Suprapubic skin (tissue), 4 donors: ENCODE measurements at regions not wholly inside any gene's neighbourhood (a gene's known extent, or its start where the extent isn't known, plus 50 kb on each side); places are given as distances from the start of the nearest gene placed in this dataset.

Experiments used
- DNase-seq, 2 donors: peaks; one replicate each; pipeline ENCODE4 v3.0.0-alpha.2; 2019; ENCODE audit warnings: low spot score in 2 of 2
- H3K27ac ChIP-seq: fragments of 200-600 bp; sonication (generic); one replicate; pipeline ENCODE4 v1.5.1; 2019
- H3K27me3 ChIP-seq: fragments of 200-600 bp; sonication (generic); one replicate; pipeline ENCODE4 v1.5.1; 2019
- H3K36me3 ChIP-seq: fragments of 200-600 bp; sonication (generic); one replicate; pipeline ENCODE4 v1.5.1; 2019
- H3K4me1 ChIP-seq: fragments of 200-600 bp; sonication (generic); one replicate; pipeline ENCODE4 v1.5.1; 2019
- H3K4me3 ChIP-seq: fragments of 200-600 bp; sonication (generic); one replicate; pipeline ENCODE4 v1.5.1; 2019; ENCODE audit warnings: mild to moderate bottlenecking
- H3K9me3 ChIP-seq: fragments of 200-600 bp; sonication (generic); one replicate; pipeline ENCODE4 v1.5.1; 2019
- EP300 ChIP-seq: sonication (generic); formaldehyde crosslinking; IDR thresholded peaks from one replicate; pipeline ENCODE4 v1.6.1; 2017; ENCODE audit warnings: antibody characterized with exemption
- POLR2A ChIP-seq, 2 donors: fragments of 450-650 bp; IDR thresholded peaks; one replicate each; pipeline ENCODE4 v1.6.1; 2017; ENCODE audit warnings: antibody characterized with exemption in 2 of 2, mild to moderate bottlenecking in 2 of 2, moderate library complexity in 2 of 2
- POLR2AphosphoS5 ChIP-seq, 3 donors: sonication (generic); formaldehyde crosslinking; IDR thresholded peaks; one replicate each; pipeline ENCODE4 v1.6.1; 2017; ENCODE audit warnings: antibody characterized with exemption in 3 of 3
- WGBS: methylation state at CpG from one replicate; pipeline ENCODE4 v1.1.5; 2018; 5-methylcytosine and 5-hydroxymethylcytosine counted together
- TF ChIP-seq, protein P1 (sequence below), 2 donors: fragments of 200-600 bp in 1 of 2; fragments of 450-650 bp in 1 of 2; sonication (generic) in 1 of 2; IDR thresholded peaks; one replicate each; pipeline ENCODE4 v1.5.1; 2016 to 2019; ENCODE audit warnings: antibody characterized with exemption in 2 of 2, mild to moderate bottlenecking in 1 of 2, moderate library complexity in 1 of 2

DNA sequence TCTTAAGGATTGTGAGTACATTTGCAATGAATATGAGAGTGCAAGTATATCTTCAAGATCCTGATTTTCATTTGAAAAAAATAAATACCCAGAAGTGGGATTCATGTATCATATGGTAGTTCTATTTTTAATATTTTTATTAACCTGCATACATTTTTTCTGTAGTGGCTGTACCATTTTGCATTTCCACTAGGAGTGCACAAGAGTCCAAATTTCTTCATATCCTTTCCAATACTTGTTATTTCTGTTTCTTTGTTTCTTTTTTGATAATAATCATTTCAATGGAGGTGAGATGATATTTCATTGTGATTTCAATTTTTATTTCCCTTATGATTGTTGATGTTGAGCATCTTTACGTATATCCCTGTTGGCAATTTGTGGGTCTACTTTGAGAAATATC, 759.8 kb upstream of the CNTN5 start:
- no peak overlapping the region for H3K27ac ChIP-seq
- H3K27me3 ChIP-seq: no peaks in the 10 kb centered on the region
- 81% methylated on average over 1 of the region's 1 CpG for WGBS
- H3K4me1 ChIP-seq: no peaks in the 10 kb centered on the region
- no peaks in the 10 kb centered on the region for H3K9me3 ChIP-seq
- H3K36me3 ChIP-seq: no peaks in the 10 kb centered on the region
- H3K4me3 ChIP-seq: no peak overlapping the region
- TF ChIP-seq POLR2A (IDR thresholded peaks at IDR 0.05) (no peak), EP300 (no peak), POLR2AphosphoS5 (IDR thresholded peaks at IDR 0.05) (no peak)
- TF ChIP-seq, protein P1, sequence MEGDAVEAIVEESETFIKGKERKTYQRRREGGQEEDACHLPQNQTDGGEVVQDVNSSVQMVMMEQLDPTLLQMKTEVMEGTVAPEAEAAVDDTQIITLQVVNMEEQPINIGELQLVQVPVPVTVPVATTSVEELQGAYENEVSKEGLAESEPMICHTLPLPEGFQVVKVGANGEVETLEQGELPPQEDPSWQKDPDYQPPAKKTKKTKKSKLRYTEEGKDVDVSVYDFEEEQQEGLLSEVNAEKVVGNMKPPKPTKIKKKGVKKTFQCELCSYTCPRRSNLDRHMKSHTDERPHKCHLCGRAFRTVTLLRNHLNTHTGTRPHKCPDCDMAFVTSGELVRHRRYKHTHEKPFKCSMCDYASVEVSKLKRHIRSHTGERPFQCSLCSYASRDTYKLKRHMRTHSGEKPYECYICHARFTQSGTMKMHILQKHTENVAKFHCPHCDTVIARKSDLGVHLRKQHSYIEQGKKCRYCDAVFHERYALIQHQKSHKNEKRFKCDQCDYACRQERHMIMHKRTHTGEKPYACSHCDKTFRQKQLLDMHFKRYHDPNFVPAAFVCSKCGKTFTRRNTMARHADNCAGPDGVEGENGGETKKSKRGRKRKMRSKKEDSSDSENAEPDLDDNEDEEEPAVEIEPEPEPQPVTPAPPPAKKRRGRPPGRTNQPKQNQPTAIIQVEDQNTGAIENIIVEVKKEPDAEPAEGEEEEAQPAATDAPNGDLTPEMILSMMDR (IDR thresholded peaks at IDR 0.05): no peak
- no peak for DNase-seq

DNA sequence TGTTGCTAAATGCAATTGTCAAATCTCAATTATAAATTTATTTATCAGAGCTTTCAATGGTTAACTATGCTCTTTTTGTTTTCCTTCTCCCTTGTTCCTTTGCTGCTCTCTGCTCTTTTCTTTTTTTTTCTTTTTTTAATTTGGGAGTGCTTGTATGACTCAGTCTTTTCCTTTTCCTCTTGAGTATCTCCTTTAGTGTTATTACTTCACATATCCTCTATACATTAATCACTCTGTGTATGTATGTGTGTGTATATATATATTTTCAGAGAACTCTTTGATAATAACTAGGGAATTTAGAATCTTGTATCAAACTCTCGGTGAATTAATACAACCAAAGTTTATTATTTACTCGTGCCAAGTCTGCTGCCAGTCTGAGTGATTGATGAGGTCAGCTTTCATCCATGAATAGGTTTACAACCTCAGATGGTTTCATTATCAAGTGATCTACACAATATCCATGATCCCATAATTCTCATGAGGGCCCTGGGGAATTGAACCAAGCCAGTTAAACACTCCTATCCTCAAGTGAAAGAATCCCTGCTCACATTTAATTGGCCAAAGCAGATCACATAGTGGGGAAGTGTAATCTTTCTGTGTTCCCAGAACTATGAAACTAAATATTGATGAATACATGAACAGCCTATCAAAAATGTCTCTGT, 743.4 kb upstream of the CNTN5 start:
- Histone ChIP-seq H3K9me3 (no peaks in the 10 kb centered on the region), H3K4me1 (no peaks in the 10 kb centered on the region), H3K36me3 (no peaks in the 10 kb centered on the region), H3K4me3 (no peak overlapping the region), H3K27me3 (no peaks in the 10 kb centered on the region), H3K27ac (no peak overlapping the region)
- TF ChIP-seq, protein P1 (IDR thresholded peaks at IDR 0.05): no peak
- TF ChIP-seq EP300 (no peak), POLR2AphosphoS5 (IDR thresholded peaks at IDR 0.05) (no peak), POLR2A (IDR thresholded peaks at IDR 0.05) (no peak)
- no peak for DNase-seq
- WGBS: 42% methylated on average over 2 of the region's 2 CpGs

DNA sequence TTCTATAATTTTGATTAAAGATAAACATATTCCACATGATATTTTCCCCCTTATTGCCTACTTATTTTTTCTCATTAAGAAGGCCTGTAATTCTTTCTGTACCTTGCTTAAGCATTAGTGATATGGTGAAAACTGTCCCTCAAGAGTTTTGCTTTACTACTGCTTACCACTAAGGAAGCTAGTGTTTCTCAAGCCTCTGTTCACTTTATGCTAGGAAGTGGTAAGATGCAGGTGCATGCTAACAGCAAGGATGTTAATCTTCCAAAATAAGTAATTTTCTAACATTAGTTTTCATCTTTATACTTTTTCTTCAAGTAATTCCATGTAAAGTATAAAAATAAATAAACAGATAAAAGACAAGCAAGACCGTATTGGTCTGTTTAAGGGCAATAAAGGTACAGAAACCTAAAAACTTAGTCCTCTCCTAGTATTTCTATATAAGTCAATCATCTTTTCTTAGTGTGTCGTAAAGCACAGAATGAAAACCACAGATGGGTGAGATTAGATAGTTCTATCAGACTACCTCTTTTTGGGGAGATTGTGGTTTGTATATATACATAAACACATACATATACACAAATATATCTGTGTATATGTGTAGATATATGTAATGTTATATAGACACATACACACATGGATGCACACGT, 731.0 kb upstream of the CNTN5 start:
- no peak overlapping the region for H3K4me3 ChIP-seq
- TF ChIP-seq, protein P1 (IDR thresholded peaks at IDR 0.05): no peak
- TF ChIP-seq EP300 (no peak), POLR2AphosphoS5 (IDR thresholded peaks at IDR 0.05) (no peak), POLR2A (IDR thresholded peaks at IDR 0.05) (no peak)
- no peaks in the 10 kb centered on the region for H3K27me3 ChIP-seq
- 78% methylated on average over 3 of the region's 3 CpGs for WGBS
- no peak for DNase-seq
- H3K36me3 ChIP-seq: no peaks in the 10 kb centered on the region
- H3K4me1 ChIP-seq: no peaks in the 10 kb centered on the region
- no peaks in the 10 kb centered on the region for H3K9me3 ChIP-seq
- H3K27ac ChIP-seq: no peak overlapping the region

DNA sequence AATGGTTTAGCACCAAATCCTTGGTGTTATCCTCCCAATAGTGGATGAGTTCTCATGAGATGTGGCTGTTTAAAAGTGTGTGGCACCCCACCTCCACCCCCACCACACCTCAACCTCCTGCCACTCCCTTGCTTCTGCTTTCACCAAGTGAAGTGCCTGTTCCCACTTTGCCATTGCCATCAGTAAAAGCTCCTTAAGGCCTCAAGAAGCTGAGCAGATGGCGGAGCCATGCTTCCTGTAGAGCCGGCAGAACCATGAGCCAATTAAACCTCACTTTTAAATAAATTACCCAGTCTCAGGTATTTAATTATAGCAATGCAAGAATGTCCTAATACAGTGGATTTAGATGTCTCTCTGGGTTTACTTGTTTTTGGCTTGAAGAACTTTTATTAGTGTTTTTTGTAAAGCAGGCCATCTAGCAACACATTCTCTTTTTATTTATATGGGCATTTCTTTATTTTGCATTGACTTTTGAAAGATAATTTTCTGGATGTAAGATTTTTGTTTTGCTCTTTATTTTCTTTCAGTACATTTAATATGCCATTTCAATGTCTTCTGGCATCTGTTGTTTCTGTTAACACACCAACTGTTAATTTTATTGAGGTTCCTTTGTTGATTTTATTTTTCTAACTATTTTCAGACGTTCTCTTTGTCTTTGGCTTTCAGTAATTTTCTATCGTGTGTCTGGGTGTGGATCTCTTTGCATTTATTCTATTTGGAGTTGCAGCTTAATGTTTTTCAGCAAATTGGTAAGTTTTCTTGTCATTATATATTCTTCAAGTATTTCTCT, 724.5 kb upstream of the CNTN5 start:
- Histone ChIP-seq H3K36me3 (no peaks in the 10 kb centered on the region), H3K9me3 (no peaks in the 10 kb centered on the region), H3K27me3 (no peaks in the 10 kb centered on the region), H3K4me1 (no peaks in the 10 kb centered on the region), H3K4me3 (no peak overlapping the region), H3K27ac (no peak overlapping the region)
- DNase-seq: no peak
- TF ChIP-seq EP300 (no peak), POLR2A (IDR thresholded peaks at IDR 0.05) (no peak), POLR2AphosphoS5 (IDR thresholded peaks at IDR 0.05) (no peak)
- TF ChIP-seq, protein P1 (IDR thresholded peaks at IDR 0.05): no peak
- WGBS: 57% methylated on average over 4 of the region's 4 CpGs

DNA sequence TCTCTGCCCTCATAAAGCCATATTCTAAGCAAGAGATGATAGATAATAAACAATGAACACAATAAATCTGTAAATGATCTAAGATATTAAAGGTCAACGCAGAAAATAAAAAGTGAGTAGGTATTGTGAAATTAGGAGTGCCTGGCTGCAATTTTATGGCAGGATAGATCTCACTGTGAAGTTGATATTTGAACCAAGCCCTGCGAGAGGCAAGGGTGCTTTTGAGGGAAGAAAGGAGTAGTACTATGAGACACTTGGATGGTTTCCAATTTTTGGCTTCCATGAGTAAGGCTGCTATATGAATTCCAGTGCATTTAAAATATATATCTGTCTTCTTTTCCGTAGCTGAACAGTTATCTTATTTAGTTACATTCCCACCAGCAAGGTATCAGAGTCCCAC, 720.0 kb upstream of the CNTN5 start:
- 67% methylated on average over 3 of the region's 3 CpGs for WGBS
- TF ChIP-seq, protein P1 (IDR thresholded peaks at IDR 0.05): no peak
- TF ChIP-seq POLR2AphosphoS5 (IDR thresholded peaks at IDR 0.05) (no peak), EP300 (no peak), POLR2A (IDR thresholded peaks at IDR 0.05) (no peak)
- Histone ChIP-seq H3K9me3 (no peaks in the 10 kb centered on the region), H3K27ac (no peak overlapping the region), H3K27me3 (no peaks in the 10 kb centered on the region), H3K36me3 (no peaks in the 10 kb centered on the region), H3K4me3 (no peak overlapping the region), H3K4me1 (no peaks in the 10 kb centered on the region)
- DNase-seq: no peak
